Neural cell (in vitro differentiated cells): ENCODE measurements at regions not wholly inside any gene's neighbourhood (a gene's known extent, or its start where the extent isn't known, plus 50 kb on each side); places are given as distances from the start of the nearest gene placed in this dataset.

Experiments used
- EP300 ChIP-seq: fragments of 450-650 bp; conservative IDR thresholded peaks from 2 replicates; pipeline ENCODE4 v1.6.1; 2014; ENCODE audit warnings: antibody characterized with exemption, mild to moderate bottlenecking, moderate library complexity; ENCODE audit not compliant: poor library complexity, severe bottlenecking
- EZH2 ChIP-seq: fragments of 200-600, 300-800 bp; shearing (Covaris generic), sonication (generic); IDR thresholded peaks from 2 replicates; pipeline ENCODE4 v1.6.1; 2014; ENCODE audit warnings: antibody characterized with exemption, low read length, borderline replicate concordance, mild to moderate bottlenecking; ENCODE audit not compliant: insufficient read depth, poor library complexity, severe bottlenecking
- MXI1 ChIP-seq: fragments of 450-650 bp; conservative IDR thresholded peaks from 2 replicates; pipeline ENCODE4 v1.6.1; 2014; ENCODE audit warnings: antibody characterized with exemption, mild to moderate bottlenecking; ENCODE audit not compliant: poor library complexity, severe bottlenecking
- REST ChIP-seq: IDR thresholded peaks from 2 replicates; pipeline ENCODE4 v1.6.1; 2012; ENCODE audit warnings: borderline replicate concordance
- SMC3 ChIP-seq: fragments of 450-650 bp; conservative IDR thresholded peaks from 2 replicates; pipeline ENCODE4 v1.6.1; 2014; ENCODE audit warnings: antibody characterized with exemption, mild to moderate bottlenecking, moderate library complexity; ENCODE audit not compliant: poor library complexity
- TAF1 ChIP-seq: IDR thresholded peaks from 2 replicates; pipeline ENCODE4 v1.6.1; 2012; ENCODE audit warnings: low read depth
- TF ChIP-seq, protein P1 (sequence below): fragments of 450-650 bp; IDR thresholded peaks from 2 replicates; pipeline ENCODE4 v1.5.1; 2014; ENCODE audit warnings: antibody characterized with exemption, mild to moderate bottlenecking, moderate library complexity; ENCODE audit not compliant: poor library complexity, severe bottlenecking

GRCh38 chr11:40030867-40031266 is 1428.6 kb downstream of the LRRC4C start:
- TF ChIP-seq, protein P1, sequence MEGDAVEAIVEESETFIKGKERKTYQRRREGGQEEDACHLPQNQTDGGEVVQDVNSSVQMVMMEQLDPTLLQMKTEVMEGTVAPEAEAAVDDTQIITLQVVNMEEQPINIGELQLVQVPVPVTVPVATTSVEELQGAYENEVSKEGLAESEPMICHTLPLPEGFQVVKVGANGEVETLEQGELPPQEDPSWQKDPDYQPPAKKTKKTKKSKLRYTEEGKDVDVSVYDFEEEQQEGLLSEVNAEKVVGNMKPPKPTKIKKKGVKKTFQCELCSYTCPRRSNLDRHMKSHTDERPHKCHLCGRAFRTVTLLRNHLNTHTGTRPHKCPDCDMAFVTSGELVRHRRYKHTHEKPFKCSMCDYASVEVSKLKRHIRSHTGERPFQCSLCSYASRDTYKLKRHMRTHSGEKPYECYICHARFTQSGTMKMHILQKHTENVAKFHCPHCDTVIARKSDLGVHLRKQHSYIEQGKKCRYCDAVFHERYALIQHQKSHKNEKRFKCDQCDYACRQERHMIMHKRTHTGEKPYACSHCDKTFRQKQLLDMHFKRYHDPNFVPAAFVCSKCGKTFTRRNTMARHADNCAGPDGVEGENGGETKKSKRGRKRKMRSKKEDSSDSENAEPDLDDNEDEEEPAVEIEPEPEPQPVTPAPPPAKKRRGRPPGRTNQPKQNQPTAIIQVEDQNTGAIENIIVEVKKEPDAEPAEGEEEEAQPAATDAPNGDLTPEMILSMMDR, result no peak
- no peak for TF ChIP-seq SMC3
- TF ChIP-seq REST, result no peak
- TF ChIP-seq EZH2, result no peak
- TF ChIP-seq MXI1, result no peak
- TF ChIP-seq TAF1, result no peak
- no peak for TF ChIP-seq EP300
